ENCODE measurements at regions not wholly inside any gene's neighbourhood (a gene's known extent, or its start where the extent isn't known, plus 50 kb on each side); places are given as distances from the start of the nearest gene placed in this dataset.
"Not testable (repeated sequence)": the region's sequence is repeated elsewhere in the genome, so short reads cannot be mapped to it uniquely, and the experiment has no call there.

GRCh38 chr21:38095220-38095619 lies 161.6 kb upstream of the KCNJ15 start:
- in situ Hi-C loops (cut with HindIII; ENCODE audit: low sequenced_read_pairs), result loop anchor here (5.0 kb wide), 1 partner anchor 37 kb away; no protein-coding TSS in a partner anchor

GRCh38 chr21:38097789-38098188 lies 159.0 kb upstream of the KCNJ15 start:
- in situ Hi-C loops (cut with HindIII; ENCODE audit: low sequenced_read_pairs), result loop anchor here (5.0 kb wide), 1 partner anchor 35 kb away; no protein-coding TSS in a partner anchor

GRCh38 chr21:38112219-38112789 lies 144.5 kb upstream of the KCNJ15 start:
- in situ Hi-C loops (cut with HindIII; ENCODE audit: low sequenced_read_pairs), result no loop called here

- in situ Hi-C loops (cut with HindIII; ENCODE audit: low sequenced_read_pairs), result no loop called here
Observed at GRCh38 chr21:38114717-38115333, 142.0 kb upstream of the KCNJ15 start.

- in situ Hi-C loops (cut with HindIII; ENCODE audit: low sequenced_read_pairs), result no loop called here
Observed at GRCh38 chr21:38115870-38116269, 140.9 kb upstream of the KCNJ15 start.

- in situ Hi-C loops (cut with HindIII; ENCODE audit: low sequenced_read_pairs), result no loop called here
Observed at GRCh38 chr21:38119793-38120192, 137.0 kb upstream of the KCNJ15 start.

- in situ Hi-C loops (cut with HindIII; ENCODE audit: low sequenced_read_pairs), result not testable (repeated sequence)
Observed at GRCh38 chr21:38120679-38120983, 136.2 kb upstream of the KCNJ15 start.

GRCh38 chr21:38120984-38121855 lies 135.6 kb upstream of the KCNJ15 start:
- in situ Hi-C loops (cut with HindIII; ENCODE audit: low sequenced_read_pairs), result no loop called here

GRCh38 chr21:38121888-38122720 lies 134.7 kb upstream of the KCNJ15 start:
- in situ Hi-C loops (cut with HindIII; ENCODE audit: low sequenced_read_pairs), result no loop called here

GRCh38 chr21:38123626-38124025 lies 133.2 kb upstream of the KCNJ15 start:
- in situ Hi-C loops (cut with HindIII; ENCODE audit: low sequenced_read_pairs), result no loop called here

- in situ Hi-C loops (cut with HindIII; ENCODE audit: low sequenced_read_pairs), result loop anchor here (25.0 kb wide), 1 partner anchor 414 kb away; no protein-coding TSS in a partner anchor
Observed at GRCh38 chr21:38126666-38127303, 130.0 kb upstream of the KCNJ15 start.

- in situ Hi-C loops (cut with HindIII; ENCODE audit: low sequenced_read_pairs), result loop anchor here (5.0 to 25.0 kb wide), 2 partner anchors 32 to 417 kb away; no protein-coding TSS in a partner anchor
Observed at GRCh38 chr21:38129711-38130110, 127.1 kb upstream of the KCNJ15 start.

- in situ Hi-C loops (cut with HindIII; ENCODE audit: low sequenced_read_pairs), result loop anchor here (5.0 to 25.0 kb wide), 2 partner anchors 36 to 421 kb away; no protein-coding TSS in a partner anchor
Observed at GRCh38 chr21:38133240-38133639, 123.6 kb upstream of the KCNJ15 start.

GRCh38 chr21:38134084-38134873 lies 122.5 kb upstream of the KCNJ15 start:
- in situ Hi-C loops (cut with HindIII; ENCODE audit: low sequenced_read_pairs), result loop anchor here (5.0 to 25.0 kb wide), 2 partner anchors 37 to 422 kb away; no protein-coding TSS in a partner anchor

- in situ Hi-C loops (cut with HindIII; ENCODE audit: low sequenced_read_pairs), result loop anchor here (25.0 kb wide), 1 partner anchor 424 kb away; no protein-coding TSS in a partner anchor
Observed at GRCh38 chr21:38136201-38136600, 120.6 kb upstream of the KCNJ15 start.

- in situ Hi-C loops (cut with HindIII; ENCODE audit: low sequenced_read_pairs), result loop anchor here (25.0 kb wide), 1 partner anchor 427 kb away; no protein-coding TSS in a partner anchor
Observed at GRCh38 chr21:38139380-38140168, 117.2 kb upstream of the KCNJ15 start.

- in situ Hi-C loops (cut with HindIII; ENCODE audit: low sequenced_read_pairs), result loop anchor here (25.0 kb wide), 1 partner anchor 428 kb away; no protein-coding TSS in a partner anchor
Observed at GRCh38 chr21:38140207-38140903, 116.4 kb upstream of the KCNJ15 start.

- in situ Hi-C loops (cut with HindIII; ENCODE audit: low sequenced_read_pairs), result loop anchor here (25.0 kb wide), 1 partner anchor 430 kb away; no protein-coding TSS in a partner anchor
Observed at GRCh38 chr21:38142224-38142623, 114.6 kb upstream of the KCNJ15 start.

Measured in endothelial cell of hepatic sinusoid (primary cell).